HUES64 (cell line): ENCODE measurements at regions not wholly inside any gene's neighbourhood (a gene's known extent, or its start where the extent isn't known, plus 50 kb on each side); places are given as distances from the start of the nearest gene placed in this dataset.
"Not testable (repeated sequence)": the region's sequence is repeated elsewhere in the genome, so short reads cannot be mapped to it uniquely, and the experiment has no call there.

Experiments
- H3K27ac ChIP-seq: 2 replicates; pipeline ENCODE4 v1.7.0; 2013; ENCODE audit warnings: low read depth, low read length, inconsistent platforms
- H3K27me3 ChIP-seq: 2 replicates; pipeline ENCODE4 v1.6.1; 2013; ENCODE audit warnings: mild to moderate bottlenecking, low read length; ENCODE audit not compliant: insufficient read depth
- H3K36me3 ChIP-seq: 2 replicates; pipeline ENCODE4 v1.6.1; 2013; ENCODE audit warnings: mild to moderate bottlenecking, low read length; ENCODE audit not compliant: insufficient read depth
- H3K4me1 ChIP-seq: 2 replicates; pipeline ENCODE4 v1.6.1; 2013; ENCODE audit warnings: mild to moderate bottlenecking, low read length, moderate library complexity; ENCODE audit not compliant: insufficient read depth
- H3K4me3 ChIP-seq: 2 replicates; pipeline ENCODE4 v1.5.1; 2013; ENCODE audit warnings: mild to moderate bottlenecking, low read length, moderate library complexity
- H3K9ac ChIP-seq: 2 replicates; pipeline ENCODE4 v1.6.1; 2013; ENCODE audit warnings: mild to moderate bottlenecking, low read depth, low read length
- H3K9me3 ChIP-seq: 2 replicates; pipeline ENCODE4 v1.6.1; 2013; ENCODE audit warnings: low read depth, low read length; ENCODE audit not compliant: insufficient read depth
- WGBS: fragments of 150-250, 120-280 bp; methylation state at CpG from one replicate; pipeline ENCODE4 v1.1.7; 2013; ENCODE audit warnings: missing lambda C conversion rate; 5-methylcytosine and 5-hydroxymethylcytosine counted together

GRCh38 chr7:153743434-153743833 lies 308.8 kb upstream of the DPP6 start:
- 58% methylated on average over 2 of the region's 2 CpGs for WGBS
- H3K4me3 ChIP-seq, H3K27ac ChIP-seq, H3K27me3 ChIP-seq, H3K4me1 ChIP-seq, H3K9ac ChIP-seq, H3K36me3 ChIP-seq, H3K9me3 ChIP-seq: not testable (repeated sequence)

GRCh38 chr7:153747969-153748368 lies 304.2 kb upstream of the DPP6 start:
- H3K9ac ChIP-seq, H3K36me3 ChIP-seq, H3K27ac ChIP-seq, H3K4me3 ChIP-seq, H3K9me3 ChIP-seq, H3K4me1 ChIP-seq: not testable (repeated sequence)
- WGBS = 87% methylated on average over 19 of the region's 21 CpGs
- peaks cover 14% of the 10 kb centered on the region for H3K27me3 ChIP-seq

- H3K4me1 ChIP-seq, H3K9me3 ChIP-seq, H3K27ac ChIP-seq, H3K9ac ChIP-seq, H3K36me3 ChIP-seq, H3K4me3 ChIP-seq: not testable (repeated sequence)
- peaks cover 14% of the 10 kb centered on the region for H3K27me3 ChIP-seq
- WGBS = 91% methylated on average over 22 of the region's 25 CpGs
Observed at GRCh38 chr7:153748885-153749284, 303.3 kb upstream of the DPP6 start.

- not testable (repeated sequence) for H3K27ac ChIP-seq, H3K27me3 ChIP-seq, H3K4me1 ChIP-seq, H3K36me3 ChIP-seq, H3K4me3 ChIP-seq, H3K9ac ChIP-seq
- peaks cover 15% of the 10 kb centered on the region; the same call in 1 of the 2 replicates for H3K9me3 ChIP-seq
- 96% methylated on average over 3 of the region's 3 CpGs for whole genome bisulfite sequencing
Observed at GRCh38 chr7:153765869-153766268, 286.3 kb upstream of the DPP6 start.

- not testable (repeated sequence) for H3K9ac ChIP-seq, H3K36me3 ChIP-seq, H3K27ac ChIP-seq, H3K4me1 ChIP-seq, H3K4me3 ChIP-seq, H3K27me3 ChIP-seq
- H3K9me3 ChIP-seq = peaks cover 15% of the 10 kb centered on the region
- WGBS = 83% methylated on average over 1 of the region's 1 CpG
Observed at GRCh38 chr7:153766926-153767325, 285.3 kb upstream of the DPP6 start.

- no peaks in the 10 kb centered on the region for H3K36me3 ChIP-seq
- H3K27me3 ChIP-seq = no peaks in the 10 kb centered on the region
- H3K9ac ChIP-seq = no peak overlapping the region
- H3K4me1 ChIP-seq = no peaks in the 10 kb centered on the region
- no CpG with 5 or more reads among the region's 3 CpGs for WGBS
- no peak overlapping the region for H3K27ac ChIP-seq
- H3K4me3 ChIP-seq = no peak overlapping the region
- H3K9me3 ChIP-seq = peaks cover 8% of the 10 kb centered on the region
Observed at GRCh38 chr7:153772966-153773365, 279.2 kb upstream of the DPP6 start.

- H3K27ac ChIP-seq, H3K36me3 ChIP-seq, H3K9me3 ChIP-seq, H3K27me3 ChIP-seq, H3K4me1 ChIP-seq, H3K4me3 ChIP-seq, H3K9ac ChIP-seq: not testable (repeated sequence)
Observed at GRCh38 chr7:153776940-153777339, 275.3 kb upstream of the DPP6 start.

- not testable (repeated sequence) for H3K36me3 ChIP-seq, H3K27ac ChIP-seq, H3K9me3 ChIP-seq, H3K4me3 ChIP-seq, H3K9ac ChIP-seq, H3K4me1 ChIP-seq, H3K27me3 ChIP-seq
Observed at GRCh38 chr7:153797363-153797762, 254.8 kb upstream of the DPP6 start.

GRCh38 chr7:153808117-153808516 lies 244.1 kb upstream of the DPP6 start:
- Histone ChIP-seq H3K9me3 (0 out of 2 replicates have a peak, but pooled peaks cover 3% of the 10 kb centered on the region), H3K9ac (no peak overlapping the region), H3K4me3 (no peak overlapping the region), H3K4me1 (no peaks in the 10 kb centered on the region), H3K27ac (no peak overlapping the region), H3K27me3 (no peaks in the 10 kb centered on the region), H3K36me3 (no peaks in the 10 kb centered on the region)
- WGBS = 90% methylated on average over 11 of the region's 12 CpGs

GRCh38 chr7:153829525-153829924 lies 222.7 kb upstream of the DPP6 start:
- no peaks in the 10 kb centered on the region for H3K36me3 ChIP-seq
- no peak overlapping the region for H3K27ac ChIP-seq
- peaks cover 95% of the 10 kb centered on the region for H3K9me3 ChIP-seq
- no peak overlapping the region for H3K4me3 ChIP-seq
- no peak overlapping the region for H3K9ac ChIP-seq
- H3K27me3 ChIP-seq = no peaks in the 10 kb centered on the region
- no peaks in the 10 kb centered on the region for H3K4me1 ChIP-seq
- WGBS = 63% methylated on average over 9 of the region's 9 CpGs

- Histone ChIP-seq H3K9ac (no peak overlapping the region), H3K36me3 (no peaks in the 10 kb centered on the region), H3K9me3 (peaks cover 95% of the 10 kb centered on the region), H3K4me1 (no peaks in the 10 kb centered on the region), H3K27ac (no peak overlapping the region), H3K27me3 (no peaks in the 10 kb centered on the region), H3K4me3 (no peak overlapping the region)
- WGBS = 50% methylated on average over 3 of the region's 4 CpGs
Observed at GRCh38 chr7:153832160-153832559, 220.0 kb upstream of the DPP6 start.

GRCh38 chr7:153835103-153835502 lies 217.1 kb upstream of the DPP6 start:
- Histone ChIP-seq H3K4me3 (no peak overlapping the region), H3K4me1 (no peaks in the 10 kb centered on the region), H3K27ac (no peak overlapping the region), H3K27me3 (no peaks in the 10 kb centered on the region), H3K9ac (no peak overlapping the region), H3K9me3 (peaks cover 93% of the 10 kb centered on the region), H3K36me3 (no peaks in the 10 kb centered on the region)
- WGBS = 100% methylated on average over 2 of the region's 4 CpGs
